H9 (cell line): ENCODE measurements at regions not wholly inside any gene's neighbourhood (a gene's known extent, or its start where the extent isn't known, plus 50 kb on each side); places are given as distances from the start of the nearest gene placed in this dataset.

Source experiments
- DNase-seq: peaks from one replicate; pipeline ENCODE4 v3.0.0-alpha.2; 2017
- H2AFZ ChIP-seq: one replicate; pipeline ENCODE4 v1.6.1; 2013; ENCODE audit warnings: mild to moderate bottlenecking, low read length, control low read depth, moderate library complexity
- H2AK5ac ChIP-seq: 2 replicates; pipeline ENCODE4 v1.6.1; 2013; ENCODE audit warnings: low read length, control low read depth, mixed read lengths; ENCODE audit not compliant: insufficient read length
- H2BK120ac ChIP-seq: one replicate; pipeline ENCODE4 v1.6.1; 2013; ENCODE audit warnings: low read depth, mild to moderate bottlenecking, low read length, control low read depth, inconsistent platforms; ENCODE audit not compliant: poor library complexity, severe bottlenecking
- H2BK12ac ChIP-seq: 2 replicates; pipeline ENCODE4 v1.6.1; 2013; ENCODE audit warnings: low read length, control low read depth, mixed read lengths, low read depth; ENCODE audit not compliant: insufficient read length
- H2BK15ac ChIP-seq: 2 replicates; pipeline ENCODE4 v1.6.1; 2013; ENCODE audit warnings: low read depth, low read length, control low read depth
- H2BK20ac ChIP-seq: one replicate; pipeline ENCODE4 v1.6.1; 2013; ENCODE audit warnings: low read depth, mild to moderate bottlenecking, low read length, control low read depth, inconsistent platforms; ENCODE audit not compliant: poor library complexity, severe bottlenecking
- H2BK5ac ChIP-seq: 2 replicates; pipeline ENCODE4 v1.6.1; 2013; ENCODE audit warnings: low read length, control low read depth, mixed read lengths; ENCODE audit not compliant: insufficient read length
- H3K14ac ChIP-seq: 2 replicates; pipeline ENCODE4 v1.6.1; 2013; ENCODE audit warnings: low read length, control low read depth; ENCODE audit not compliant: insufficient read depth
- H3K18ac ChIP-seq: 2 replicates; pipeline ENCODE4 v1.6.1; 2013; ENCODE audit warnings: low read depth, mild to moderate bottlenecking, mixed read lengths, low read length, control low read depth; ENCODE audit not compliant: insufficient read length
- H3K23ac ChIP-seq: 2 replicates; pipeline ENCODE4 v1.6.1; 2013; ENCODE audit warnings: low read length, control low read depth, mixed read lengths, low read depth; ENCODE audit not compliant: insufficient read length
- H3K23me2 ChIP-seq: 2 replicates; pipeline ENCODE4 v1.6.1; 2013; ENCODE audit warnings: low read depth, mild to moderate bottlenecking, mixed read lengths, low read length, control low read depth; ENCODE audit not compliant: insufficient read length, poor library complexity, severe bottlenecking
- H3K27ac ChIP-seq: 2 replicates; pipeline ENCODE4 v1.5.1; 2013; ENCODE audit warnings: low read length, control low read depth, mixed read lengths, low read depth; ENCODE audit not compliant: insufficient read length
- H3K27me3 ChIP-seq: 2 replicates; pipeline ENCODE4 v1.6.1; 2013; ENCODE audit warnings: low read length, control low read depth, inconsistent platforms; ENCODE audit not compliant: insufficient read depth
- H3K4ac ChIP-seq: 2 replicates; pipeline ENCODE4 v1.6.1; 2013; ENCODE audit warnings: low read depth, mild to moderate bottlenecking, control low read depth, inconsistent platforms, low read length, moderate library complexity
- H3K4me1 ChIP-seq: 2 replicates; pipeline ENCODE4 v1.6.1; 2013; ENCODE audit warnings: low read length, control low read depth, inconsistent platforms; ENCODE audit not compliant: insufficient read depth
- H3K4me2 ChIP-seq: 2 replicates; pipeline ENCODE4 v1.6.1; 2013; ENCODE audit warnings: low read length, control low read depth, mixed read lengths; ENCODE audit not compliant: insufficient read length, insufficient read depth
- H3K56ac ChIP-seq: 2 replicates; pipeline ENCODE4 v1.6.1; 2013; ENCODE audit warnings: low read depth, mild to moderate bottlenecking, mixed read lengths, low read length, control low read depth; ENCODE audit not compliant: insufficient read length
- H3K79me1 ChIP-seq: 2 replicates; pipeline ENCODE4 v1.6.1; 2013; ENCODE audit warnings: low read depth, mild to moderate bottlenecking, moderate library complexity, low read length, control low read depth, inconsistent platforms; ENCODE audit not compliant: insufficient read depth, poor library complexity, severe bottlenecking
- H3K79me2 ChIP-seq: 2 replicates; pipeline ENCODE4 v1.6.1; 2013; ENCODE audit warnings: low read length, control low read depth, inconsistent platforms; ENCODE audit not compliant: insufficient read depth
- H3K9ac ChIP-seq: 2 replicates; pipeline ENCODE4 v1.6.1; 2013; ENCODE audit warnings: low read length, control low read depth, mixed read lengths; ENCODE audit not compliant: insufficient read length; ENCODE audit errors: extremely low read depth
- H3K9me3 ChIP-seq: one replicate; pipeline ENCODE4 v1.6.1; 2013; ENCODE audit warnings: low read depth, low read length, inconsistent platforms; ENCODE audit not compliant: control insufficient read depth
- H3T11ph ChIP-seq: one replicate; pipeline ENCODE4 v1.6.1; 2013; ENCODE audit warnings: mild to moderate bottlenecking, low read length, control low read depth, inconsistent platforms
- H4K20me1 ChIP-seq: one replicate; pipeline ENCODE4 v1.6.1; 2013; ENCODE audit not compliant: control insufficient read depth, insufficient read length, insufficient read depth
- H4K5ac ChIP-seq: 2 replicates; pipeline ENCODE4 v1.6.1; 2013; ENCODE audit warnings: low read depth, mild to moderate bottlenecking, mixed read lengths, low read length, control low read depth; ENCODE audit not compliant: insufficient read length
- H4K8ac ChIP-seq: replicated peaks from 2 replicates; pipeline ENCODE4 v1.6.1; 2013; ENCODE audit warnings: low read length, control low read depth, mixed read lengths, low read depth; ENCODE audit not compliant: insufficient read length
- H4K91ac ChIP-seq: 2 replicates; pipeline ENCODE4 v1.6.1; 2013; ENCODE audit warnings: low read depth, mild to moderate bottlenecking, moderate library complexity, mixed read lengths, low read length, control low read depth; ENCODE audit not compliant: insufficient read length
- H3K27ac Mint-ChIP-seq, 3 experiments: 2 replicates in 2 of 3; 3 replicates in 1 of 3; pipeline ENCODE4 v1.8.0; 2020 to 2021; ENCODE audit warnings: mixed read lengths in 3 of 3, mild to moderate bottlenecking in 1 of 3, moderate library complexity in 1 of 3
- H3K27me3 Mint-ChIP-seq: 2 replicates; pipeline ENCODE4 v1.8.0; 2021; ENCODE audit warnings: low read depth, mild to moderate bottlenecking, moderate library complexity, mixed read lengths
- H3K36me3 Mint-ChIP-seq, 3 experiments: 2 replicates in 2 of 3; 3 replicates in 1 of 3; pipeline ENCODE4 v1.8.0; 2020 to 2021; ENCODE audit warnings: low read depth in 3 of 3, mixed read lengths in 3 of 3; ENCODE audit not compliant: insufficient read depth in 1 of 3
- H3K4me1 Mint-ChIP-seq, 2 experiments: 2 replicates each; pipeline ENCODE4 v1.8.0; 2020; ENCODE audit warnings: mixed read lengths in 2 of 2
- H3K4me3 Mint-ChIP-seq, 2 experiments: 2 replicates in 1 of 2; 3 replicates in 1 of 2; pipeline ENCODE4 v1.8.0; 2020 to 2021; ENCODE audit warnings: mild to moderate bottlenecking in 2 of 2, mixed read lengths in 2 of 2, moderate library complexity in 1 of 2
- H3K9me3 Mint-ChIP-seq, 2 experiments: 2 replicates in 1 of 2; 3 replicates in 1 of 2; pipeline ENCODE4 v1.8.0; 2020; ENCODE audit warnings: mild to moderate bottlenecking in 2 of 2, mixed read lengths in 2 of 2, moderate library complexity in 1 of 2
- CTCF ChIP-seq: fragments of 200-600 bp; sonication (generic); conservative IDR thresholded peaks from 3 replicates; pipeline ENCODE4 v1.8.0; 2021; ENCODE audit warnings: antibody characterized with exemption, mild to moderate bottlenecking
- WGBS: extraction: QIAGEN DNeasy Blood & Tissue Kit; methylation state at CpG from one replicate; pipeline ENCODE4 v1.1.7; 2013; ENCODE audit warnings: missing lambda C conversion rate, low lambda C conversion rate, mixed read lengths; ENCODE audit not compliant: insufficient read length; ENCODE audit errors: extremely low coverage; 5-methylcytosine and 5-hydroxymethylcytosine counted together

GRCh38 chr5:57937025-57937424 lies 454.4 kb upstream of the ACTBL2 start:
- Histone ChIP-seq H2AFZ (no peak overlapping the region), H4K20me1 (no peaks in the 10 kb centered on the region), H3K9me3 (no peaks in the 10 kb centered on the region), H3K4me2 (no peak overlapping the region), H2BK12ac (no peak overlapping the region), H3K9ac (no peak overlapping the region), H2BK15ac (no peak overlapping the region), H2BK20ac (no peak overlapping the region), H2BK5ac (no peak overlapping the region), H3K14ac (no peak overlapping the region), H3K4ac (no peak overlapping the region), H4K5ac (no peak overlapping the region), H3K23ac (no peak overlapping the region), H4K8ac (no peak overlapping the region), H4K91ac (no peak overlapping the region), H3K4me1 (no peaks in the 10 kb centered on the region), H2AK5ac (no peak overlapping the region), H3K18ac (no peak overlapping the region), H3K27ac (no peak overlapping the region), H3K79me1 (no peaks in the 10 kb centered on the region), H2BK120ac (no peak overlapping the region), H3K27me3 (no peaks in the 10 kb centered on the region), H3K56ac (no peak overlapping the region), H3K23me2 (no peaks in the 10 kb centered on the region), H3T11ph (no peak overlapping the region), H3K79me2 (no peaks in the 10 kb centered on the region)
- WGBS: no CpG with 5 or more reads among the region's 3 CpGs
- Mint-ChIP-seq H3K36me3 (no peaks in the 10 kb centered on the region), H3K27ac (no peak overlapping the region), H3K4me1 (no peaks in the 10 kb centered on the region), H3K4me3 (no peak overlapping the region), H3K9me3 (no peaks in the 10 kb centered on the region), H3K27me3 (no peaks in the 10 kb centered on the region)
- DNase-seq: no peak
- no peak for TF ChIP-seq CTCF
